H1 (cell line): ENCODE measurements at regions not wholly inside any gene's neighbourhood (a gene's known extent, or its start where the extent isn't known, plus 50 kb on each side); places are given as distances from the start of the nearest gene placed in this dataset.

Experiments used
- GTF2F1 ChIP-seq: IDR thresholded peaks from 2 replicates; pipeline ENCODE4 v1.6.1; 2012; ENCODE audit warnings: low read depth, low read length, improper control_type of control experiment, borderline replicate concordance
- TF ChIP-seq, protein P1 (sequence below): fragments of 300-600 bp; sonication (generic); IDR thresholded peaks from 2 replicates; pipeline ENCODE4 v1.7.1; 2012; ENCODE audit warnings: low read length, moderate library complexity, mild to moderate bottlenecking, inconsistent platforms; ENCODE audit not compliant: insufficient replicate concordance

DNA sequence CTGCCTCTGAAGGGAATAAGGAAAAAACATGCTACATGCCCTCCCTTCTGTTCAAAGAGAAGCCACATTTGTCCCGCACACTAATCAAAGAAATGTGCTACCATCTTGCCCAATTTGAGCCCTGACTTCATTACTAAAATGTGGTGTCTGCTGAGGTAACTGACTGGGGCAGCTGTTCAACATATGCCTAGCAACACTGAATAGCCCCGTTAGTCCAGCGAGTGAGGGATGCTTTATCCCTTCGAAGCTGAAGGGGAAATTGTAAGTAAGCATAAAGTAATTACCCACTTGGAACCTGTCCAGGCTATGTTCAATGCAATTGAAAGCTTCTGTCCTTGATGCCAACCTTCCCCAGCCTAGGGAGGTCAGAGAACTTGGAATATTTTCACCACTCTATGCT, 310.6 kb downstream of the SEC16B start (continued):
- TF ChIP-seq, protein P1, sequence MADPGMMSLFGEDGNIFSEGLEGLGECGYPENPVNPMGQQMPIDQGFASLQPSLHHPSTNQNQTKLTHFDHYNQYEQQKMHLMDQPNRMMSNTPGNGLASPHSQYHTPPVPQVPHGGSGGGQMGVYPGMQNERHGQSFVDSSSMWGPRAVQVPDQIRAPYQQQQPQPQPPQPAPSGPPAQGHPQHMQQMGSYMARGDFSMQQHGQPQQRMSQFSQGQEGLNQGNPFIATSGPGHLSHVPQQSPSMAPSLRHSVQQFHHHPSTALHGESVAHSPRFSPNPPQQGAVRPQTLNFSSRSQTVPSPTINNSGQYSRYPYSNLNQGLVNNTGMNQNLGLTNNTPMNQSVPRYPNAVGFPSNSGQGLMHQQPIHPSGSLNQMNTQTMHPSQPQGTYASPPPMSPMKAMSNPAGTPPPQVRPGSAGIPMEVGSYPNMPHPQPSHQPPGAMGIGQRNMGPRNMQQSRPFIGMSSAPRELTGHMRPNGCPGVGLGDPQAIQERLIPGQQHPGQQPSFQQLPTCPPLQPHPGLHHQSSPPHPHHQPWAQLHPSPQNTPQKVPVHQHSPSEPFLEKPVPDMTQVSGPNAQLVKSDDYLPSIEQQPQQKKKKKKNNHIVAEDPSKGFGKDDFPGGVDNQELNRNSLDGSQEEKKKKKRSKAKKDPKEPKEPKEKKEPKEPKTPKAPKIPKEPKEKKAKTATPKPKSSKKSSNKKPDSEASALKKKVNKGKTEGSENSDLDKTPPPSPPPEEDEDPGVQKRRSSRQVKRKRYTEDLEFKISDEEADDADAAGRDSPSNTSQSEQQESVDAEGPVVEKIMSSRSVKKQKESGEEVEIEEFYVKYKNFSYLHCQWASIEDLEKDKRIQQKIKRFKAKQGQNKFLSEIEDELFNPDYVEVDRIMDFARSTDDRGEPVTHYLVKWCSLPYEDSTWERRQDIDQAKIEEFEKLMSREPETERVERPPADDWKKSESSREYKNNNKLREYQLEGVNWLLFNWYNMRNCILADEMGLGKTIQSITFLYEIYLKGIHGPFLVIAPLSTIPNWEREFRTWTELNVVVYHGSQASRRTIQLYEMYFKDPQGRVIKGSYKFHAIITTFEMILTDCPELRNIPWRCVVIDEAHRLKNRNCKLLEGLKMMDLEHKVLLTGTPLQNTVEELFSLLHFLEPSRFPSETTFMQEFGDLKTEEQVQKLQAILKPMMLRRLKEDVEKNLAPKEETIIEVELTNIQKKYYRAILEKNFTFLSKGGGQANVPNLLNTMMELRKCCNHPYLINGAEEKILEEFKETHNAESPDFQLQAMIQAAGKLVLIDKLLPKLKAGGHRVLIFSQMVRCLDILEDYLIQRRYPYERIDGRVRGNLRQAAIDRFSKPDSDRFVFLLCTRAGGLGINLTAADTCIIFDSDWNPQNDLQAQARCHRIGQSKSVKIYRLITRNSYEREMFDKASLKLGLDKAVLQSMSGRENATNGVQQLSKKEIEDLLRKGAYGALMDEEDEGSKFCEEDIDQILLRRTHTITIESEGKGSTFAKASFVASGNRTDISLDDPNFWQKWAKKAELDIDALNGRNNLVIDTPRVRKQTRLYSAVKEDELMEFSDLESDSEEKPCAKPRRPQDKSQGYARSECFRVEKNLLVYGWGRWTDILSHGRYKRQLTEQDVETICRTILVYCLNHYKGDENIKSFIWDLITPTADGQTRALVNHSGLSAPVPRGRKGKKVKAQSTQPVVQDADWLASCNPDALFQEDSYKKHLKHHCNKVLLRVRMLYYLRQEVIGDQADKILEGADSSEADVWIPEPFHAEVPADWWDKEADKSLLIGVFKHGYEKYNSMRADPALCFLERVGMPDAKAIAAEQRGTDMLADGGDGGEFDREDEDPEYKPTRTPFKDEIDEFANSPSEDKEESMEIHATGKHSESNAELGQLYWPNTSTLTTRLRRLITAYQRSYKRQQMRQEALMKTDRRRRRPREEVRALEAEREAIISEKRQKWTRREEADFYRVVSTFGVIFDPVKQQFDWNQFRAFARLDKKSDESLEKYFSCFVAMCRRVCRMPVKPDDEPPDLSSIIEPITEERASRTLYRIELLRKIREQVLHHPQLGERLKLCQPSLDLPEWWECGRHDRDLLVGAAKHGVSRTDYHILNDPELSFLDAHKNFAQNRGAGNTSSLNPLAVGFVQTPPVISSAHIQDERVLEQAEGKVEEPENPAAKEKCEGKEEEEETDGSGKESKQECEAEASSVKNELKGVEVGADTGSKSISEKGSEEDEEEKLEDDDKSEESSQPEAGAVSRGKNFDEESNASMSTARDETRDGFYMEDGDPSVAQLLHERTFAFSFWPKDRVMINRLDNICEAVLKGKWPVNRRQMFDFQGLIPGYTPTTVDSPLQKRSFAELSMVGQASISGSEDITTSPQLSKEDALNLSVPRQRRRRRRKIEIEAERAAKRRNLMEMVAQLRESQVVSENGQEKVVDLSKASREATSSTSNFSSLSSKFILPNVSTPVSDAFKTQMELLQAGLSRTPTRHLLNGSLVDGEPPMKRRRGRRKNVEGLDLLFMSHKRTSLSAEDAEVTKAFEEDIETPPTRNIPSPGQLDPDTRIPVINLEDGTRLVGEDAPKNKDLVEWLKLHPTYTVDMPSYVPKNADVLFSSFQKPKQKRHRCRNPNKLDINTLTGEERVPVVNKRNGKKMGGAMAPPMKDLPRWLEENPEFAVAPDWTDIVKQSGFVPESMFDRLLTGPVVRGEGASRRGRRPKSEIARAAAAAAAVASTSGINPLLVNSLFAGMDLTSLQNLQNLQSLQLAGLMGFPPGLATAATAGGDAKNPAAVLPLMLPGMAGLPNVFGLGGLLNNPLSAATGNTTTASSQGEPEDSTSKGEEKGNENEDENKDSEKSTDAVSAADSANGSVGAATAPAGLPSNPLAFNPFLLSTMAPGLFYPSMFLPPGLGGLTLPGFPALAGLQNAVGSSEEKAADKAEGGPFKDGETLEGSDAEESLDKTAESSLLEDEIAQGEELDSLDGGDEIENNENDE, result no peak
- TF ChIP-seq GTF2F1, result no peak
- TF ChIP-seq, all 59 proteins: peak for 0
